ENCODE measurements at regions not wholly inside any gene's neighbourhood (a gene's known extent, or its start where the extent isn't known, plus 50 kb on each side); places are given as distances from the start of the nearest gene placed in this dataset.

DNA sequence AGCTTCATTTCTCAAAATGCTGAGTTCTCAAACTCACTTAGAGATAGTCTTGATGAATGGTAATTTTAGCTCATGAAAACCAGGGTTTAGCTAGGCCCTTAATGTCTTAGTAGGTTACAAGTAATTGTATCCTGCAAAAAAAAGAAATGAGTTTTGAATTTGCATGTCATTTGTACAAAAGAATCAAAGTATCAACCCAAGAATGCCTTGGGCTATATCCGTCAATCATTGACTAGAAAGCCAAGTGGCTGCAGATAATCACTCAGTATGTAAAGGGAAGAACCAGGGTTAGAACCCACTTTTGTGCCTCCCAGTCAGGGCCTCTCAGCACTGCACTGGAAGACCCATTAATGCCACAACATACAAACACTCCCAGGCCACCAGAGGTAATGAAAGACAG lies 427.6 kb upstream of the MDFIC2 start:
- in situ Hi-C loops (cut with HindIII; ENCODE audit: low pct_unique_long_range_greater_than_20kb, low sequenced_read_pairs): no loop called here

DNA sequence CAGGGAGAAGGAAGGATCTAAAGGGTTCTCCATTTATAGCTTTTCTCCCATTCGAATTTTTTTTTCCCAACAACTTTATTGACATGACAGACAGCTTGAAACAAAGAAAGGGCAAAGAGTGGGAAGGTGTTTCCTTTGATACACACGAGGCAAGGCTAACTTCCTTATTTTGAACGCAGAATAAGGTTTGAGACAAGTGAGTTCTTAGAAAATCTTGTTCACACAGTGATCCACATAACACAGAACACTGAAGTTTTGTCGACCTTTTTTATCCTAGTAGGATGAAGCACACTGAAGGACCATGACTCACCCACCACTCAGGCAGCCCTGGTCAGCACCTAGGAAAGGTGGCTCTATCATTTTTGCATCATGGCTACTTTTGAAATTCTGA lies 425.8 kb upstream of the MDFIC2 start:
- TF ChIP-seq JUND (IDR thresholded peaks at IDR 0.05; ENCODE audit: low read depth): no peak
- in situ Hi-C loops (cut with HindIII; ENCODE audit: low pct_unique_long_range_greater_than_20kb, low sequenced_read_pairs): no loop called here
- no peak for DNase-seq (ENCODE audit: low read depth in 1 of 2, low spot score in 1 of 2)

More for the DNA sequence above, 427.6 kb upstream of the MDFIC2 start:
- TF ChIP-seq JUND (IDR thresholded peaks at IDR 0.05; ENCODE audit: low read depth): no peak
- no peak for DNase-seq (ENCODE audit: low read depth in 1 of 2, low spot score in 1 of 2)

DNA sequence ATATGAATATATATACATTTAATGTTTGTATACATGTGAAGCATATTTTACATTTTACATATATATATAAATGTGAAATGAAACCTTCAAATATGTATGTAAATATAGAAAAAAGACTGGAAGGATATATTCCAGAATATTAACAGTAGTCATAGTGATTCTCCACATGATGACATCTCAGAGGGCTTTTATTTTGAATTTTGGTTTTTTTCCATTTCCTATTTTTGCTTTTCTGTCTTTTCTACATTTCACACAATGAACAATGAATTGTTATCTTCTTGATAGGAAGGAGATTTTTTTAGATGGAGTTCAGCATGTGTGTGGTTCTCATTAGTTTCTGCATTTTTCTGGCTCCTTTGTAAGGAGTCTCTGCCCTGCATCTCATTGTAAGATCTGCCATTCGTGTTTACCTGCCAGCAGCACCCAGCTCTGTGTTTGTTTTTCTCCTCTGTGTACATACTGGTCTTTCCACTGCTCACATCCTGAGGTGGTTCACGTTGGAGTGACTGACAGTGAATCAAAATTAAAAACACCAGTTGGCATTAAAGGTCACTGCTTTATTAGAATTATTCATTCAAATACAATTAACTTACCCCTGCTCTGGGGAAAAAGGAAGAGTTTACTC lies 425.3 kb upstream of the MDFIC2 start:
- TF ChIP-seq JUND (IDR thresholded peaks at IDR 0.05; ENCODE audit: low read depth): peak; percentile 32; the same call in 1 of the 2 replicates
- DNase-seq (ENCODE audit: low read depth in 1 of 2, low spot score in 1 of 2): peak; percentile 5 to 92
- in situ Hi-C loops (cut with HindIII; ENCODE audit: low pct_unique_long_range_greater_than_20kb, low sequenced_read_pairs): no loop called here

DNA sequence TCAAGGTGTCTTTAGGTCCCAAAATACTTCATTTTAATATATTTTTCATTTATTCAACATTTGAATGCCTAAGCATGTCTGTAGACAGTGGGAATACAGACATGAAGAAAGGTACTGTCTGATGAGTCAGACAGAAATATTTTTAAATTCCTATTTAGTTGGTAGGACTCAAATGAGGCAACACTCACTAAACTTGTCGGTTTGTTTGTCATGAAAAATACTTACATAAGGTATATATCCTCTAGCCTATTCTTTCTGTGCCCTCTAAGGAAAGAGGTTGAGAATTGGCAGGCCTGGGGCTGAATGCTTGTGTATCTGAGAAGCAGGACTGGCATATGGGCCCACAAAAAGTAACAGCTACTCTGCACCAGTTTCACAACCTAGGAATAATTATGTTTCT lies 423.6 kb upstream of the MDFIC2 start:
- in situ Hi-C loops (cut with HindIII; ENCODE audit: low pct_unique_long_range_greater_than_20kb, low sequenced_read_pairs): no loop called here
- no peak for TF ChIP-seq JUND (IDR thresholded peaks at IDR 0.05; ENCODE audit: low read depth)
- peak in 1 of 2 experiments; percentile 52 for DNase-seq (ENCODE audit: low read depth in 1 of 2, low spot score in 1 of 2)

DNA sequence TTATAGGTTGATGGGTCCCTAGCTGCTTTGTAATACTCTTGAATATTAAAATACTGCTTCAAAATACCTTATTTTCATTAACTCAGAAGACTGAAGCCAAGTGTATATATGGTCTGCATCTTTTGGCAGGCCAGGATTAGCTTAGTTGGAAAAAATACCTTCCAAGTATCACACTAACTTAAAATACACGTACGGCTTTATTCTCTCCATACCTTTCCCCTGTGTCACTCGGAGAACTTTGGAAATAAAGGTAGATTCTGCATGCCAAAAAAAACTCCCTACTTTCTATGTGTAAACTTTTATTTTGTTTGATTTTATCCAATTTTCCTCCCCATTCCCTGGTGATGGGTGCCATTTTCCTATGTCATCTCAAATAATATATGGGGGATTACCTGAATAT lies 422.3 kb upstream of the MDFIC2 start:
- in situ Hi-C loops (cut with HindIII; ENCODE audit: low pct_unique_long_range_greater_than_20kb, low sequenced_read_pairs): no loop called here
- DNase-seq (ENCODE audit: low read depth in 1 of 2, low spot score in 1 of 2): no peak
- no peak for TF ChIP-seq JUND (IDR thresholded peaks at IDR 0.05; ENCODE audit: low read depth)

DNA sequence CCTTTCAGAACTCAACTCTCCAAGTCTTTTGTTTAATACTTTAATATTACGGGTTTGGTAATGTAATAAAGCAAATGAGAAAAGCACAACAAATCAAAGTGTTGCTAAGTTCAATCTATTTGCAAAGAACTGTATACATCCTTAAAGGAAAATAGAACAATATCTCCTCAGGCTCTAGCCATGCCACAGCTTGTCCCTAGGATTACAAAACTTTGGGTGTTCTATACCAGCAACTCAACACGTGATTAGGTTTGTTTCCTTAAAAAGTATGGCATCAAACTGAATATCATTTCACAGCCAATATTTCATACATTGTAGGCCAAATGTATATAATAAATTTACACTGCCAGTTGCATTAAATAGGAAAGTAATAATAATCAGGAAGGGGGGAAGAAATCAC lies 418.6 kb upstream of the MDFIC2 start:
- no peak for TF ChIP-seq JUND (IDR thresholded peaks at IDR 0.05; ENCODE audit: low read depth)
- in situ Hi-C loops (cut with HindIII; ENCODE audit: low pct_unique_long_range_greater_than_20kb, low sequenced_read_pairs): no loop called here
- no peak for DNase-seq (ENCODE audit: low read depth in 1 of 2, low spot score in 1 of 2)

DNA sequence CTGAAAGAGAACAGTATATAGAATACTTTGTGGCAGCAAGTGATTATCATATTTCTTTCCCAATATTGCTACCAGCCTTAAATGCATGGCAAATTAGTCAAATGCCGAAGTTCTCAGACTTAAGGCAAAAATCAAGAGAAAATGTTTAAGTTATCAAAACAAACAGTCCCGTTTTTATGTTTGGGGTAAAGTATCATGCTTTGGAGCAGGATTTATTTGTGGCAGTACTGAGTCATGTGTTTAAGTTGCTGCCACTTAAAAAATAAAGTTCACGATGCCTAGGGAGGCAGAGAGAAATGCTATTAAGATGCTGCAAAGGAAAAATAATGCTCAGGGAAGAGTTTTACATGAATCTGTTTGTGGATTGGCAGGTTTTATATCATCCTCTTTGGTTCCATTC lies 417.4 kb upstream of the MDFIC2 start:
- TF ChIP-seq JUND (IDR thresholded peaks at IDR 0.05; ENCODE audit: low read depth): no peak
- in situ Hi-C loops (cut with HindIII; ENCODE audit: low pct_unique_long_range_greater_than_20kb, low sequenced_read_pairs): no loop called here
- no peak for DNase-seq (ENCODE audit: low read depth in 1 of 2, low spot score in 1 of 2)

DNA sequence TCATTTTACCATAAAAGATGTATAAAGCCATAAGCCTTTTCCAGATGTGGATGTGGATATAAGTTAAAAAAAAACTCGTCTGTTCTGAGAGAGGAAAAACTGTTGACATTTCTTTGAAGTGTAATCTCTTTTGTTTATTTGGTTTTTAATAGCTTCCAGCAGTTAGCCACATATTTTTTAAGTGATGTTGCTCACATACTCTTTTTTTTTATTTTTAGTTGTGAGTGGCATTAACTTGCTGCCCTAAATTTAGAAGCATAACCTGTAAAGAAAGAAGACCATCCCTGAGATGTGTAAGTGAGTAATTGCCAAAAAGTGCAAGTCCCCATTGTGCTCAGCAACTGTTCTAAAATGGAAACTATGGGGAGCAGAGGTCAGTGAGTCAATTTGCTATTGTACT lies 415.9 kb upstream of the MDFIC2 start:
- no peak for TF ChIP-seq JUND (IDR thresholded peaks at IDR 0.05; ENCODE audit: low read depth)
- in situ Hi-C loops (cut with HindIII; ENCODE audit: low pct_unique_long_range_greater_than_20kb, low sequenced_read_pairs): no loop called here
- no peak for DNase-seq (ENCODE audit: low read depth in 1 of 2, low spot score in 1 of 2)

DNA sequence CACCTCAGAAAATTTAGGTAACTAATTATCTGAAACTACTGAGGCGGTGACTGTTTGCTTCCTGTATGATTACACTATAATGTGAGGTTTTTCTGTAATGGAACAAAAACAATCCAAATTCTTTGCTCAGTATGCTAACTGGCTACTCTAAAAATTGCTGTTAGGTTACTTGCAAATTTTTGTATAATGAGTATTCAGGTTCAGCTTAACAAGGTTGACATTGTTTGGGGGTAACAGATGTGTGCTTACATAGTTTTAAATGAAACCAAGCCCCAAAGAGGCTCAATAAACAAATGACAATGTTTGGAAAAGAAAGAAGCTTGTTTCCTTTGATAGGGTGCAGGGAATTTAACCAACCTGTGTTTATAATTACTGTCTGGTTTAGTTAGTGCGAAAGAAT lies 414.5 kb upstream of the MDFIC2 start:
- no peak for TF ChIP-seq JUND (IDR thresholded peaks at IDR 0.05; ENCODE audit: low read depth)
- DNase-seq (ENCODE audit: low read depth in 1 of 2, low spot score in 1 of 2): no peak
- in situ Hi-C loops (cut with HindIII; ENCODE audit: low pct_unique_long_range_greater_than_20kb, low sequenced_read_pairs): no loop called here

DNA sequence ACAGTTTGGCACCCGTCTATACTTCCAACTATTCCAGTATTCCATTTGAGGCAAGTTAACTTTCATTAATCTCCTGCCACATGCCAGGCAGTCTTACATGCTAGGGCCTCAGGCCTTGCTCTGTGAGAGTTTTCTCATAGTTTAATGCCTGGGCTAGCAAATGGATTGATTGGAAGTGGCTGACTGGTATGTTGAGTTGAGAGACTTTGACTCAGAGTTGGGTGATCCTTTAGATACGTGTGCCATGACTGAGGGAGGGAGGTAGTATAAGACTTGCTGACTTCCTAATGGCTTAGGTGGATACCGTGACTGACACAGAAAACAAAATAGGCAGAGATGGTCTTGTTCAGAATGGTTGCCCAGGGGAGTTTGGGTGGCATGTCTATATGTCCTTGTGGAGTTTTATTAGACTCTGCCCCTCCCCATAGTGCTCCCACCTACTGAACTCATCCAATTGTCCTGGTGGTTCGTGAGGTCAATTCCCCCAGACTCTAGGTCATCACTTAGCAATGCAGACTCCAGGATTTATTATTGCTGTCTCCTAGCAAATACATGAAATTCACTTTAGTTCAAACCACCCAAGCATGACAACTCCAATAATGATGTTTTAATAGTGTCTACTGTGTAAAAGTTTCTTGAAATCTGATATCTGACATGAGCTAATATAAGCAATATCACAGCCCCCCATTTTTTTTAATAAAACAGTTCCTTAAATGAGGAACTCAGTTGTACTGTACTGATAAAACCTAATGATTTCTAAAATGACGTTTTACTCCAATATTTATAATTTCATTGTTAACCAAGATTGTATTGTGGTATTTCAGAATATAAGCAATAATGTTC lies 413.9 kb upstream of the MDFIC2 start:
- in situ Hi-C loops (cut with HindIII; ENCODE audit: low pct_unique_long_range_greater_than_20kb, low sequenced_read_pairs): no loop called here
- no peak for DNase-seq (ENCODE audit: low read depth in 1 of 2, low spot score in 1 of 2)
- TF ChIP-seq JUND (IDR thresholded peaks at IDR 0.05; ENCODE audit: low read depth): no peak

DNA sequence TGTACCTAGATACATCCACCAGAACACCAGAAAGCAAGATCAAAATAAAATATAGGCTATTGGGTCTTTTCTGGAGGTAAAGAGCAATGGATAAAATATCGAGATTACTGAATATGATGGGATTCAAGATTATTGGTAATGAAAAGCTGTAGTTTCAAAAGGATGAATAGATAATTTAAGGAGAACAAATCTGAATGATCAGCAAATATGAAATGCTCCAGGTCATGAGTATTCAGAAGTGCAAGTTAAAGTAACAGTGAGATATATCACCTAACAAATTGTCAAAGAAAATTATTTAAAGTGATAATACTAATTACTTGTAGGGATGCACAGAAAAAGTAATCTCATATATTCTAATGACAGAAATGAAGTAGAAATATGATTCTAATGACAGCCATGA lies 409.6 kb upstream of the MDFIC2 start:
- no peak for DNase-seq (ENCODE audit: low read depth in 1 of 2, low spot score in 1 of 2)
- no peak for TF ChIP-seq JUND (IDR thresholded peaks at IDR 0.05; ENCODE audit: low read depth)
- in situ Hi-C loops (cut with HindIII; ENCODE audit: low pct_unique_long_range_greater_than_20kb, low sequenced_read_pairs): no loop called here

DNA sequence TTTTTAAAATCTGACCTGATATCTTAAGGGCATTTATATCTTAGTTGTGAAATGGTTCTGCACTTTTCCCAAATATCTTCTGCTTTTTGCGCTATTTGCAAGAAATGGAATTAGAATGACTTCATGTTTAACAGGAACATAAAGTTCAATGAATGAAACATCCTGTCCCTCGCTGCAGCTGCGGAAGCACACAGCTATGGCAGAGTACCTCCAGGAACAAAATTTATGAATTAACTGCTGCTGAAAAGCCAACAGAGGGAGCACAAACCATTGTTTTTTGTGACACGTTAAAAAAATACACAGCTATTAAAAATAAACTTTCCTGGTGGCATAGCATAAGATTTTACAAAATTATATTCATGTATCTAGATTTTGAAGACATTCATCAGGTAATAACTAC lies 404.4 kb upstream of the MDFIC2 start:
- no peak for TF ChIP-seq JUND (IDR thresholded peaks at IDR 0.05; ENCODE audit: low read depth)
- peak in 1 of 2 experiments; percentile 42 for DNase-seq (ENCODE audit: low read depth in 1 of 2, low spot score in 1 of 2)
- in situ Hi-C loops (cut with HindIII; ENCODE audit: low pct_unique_long_range_greater_than_20kb, low sequenced_read_pairs): no loop called here

DNA sequence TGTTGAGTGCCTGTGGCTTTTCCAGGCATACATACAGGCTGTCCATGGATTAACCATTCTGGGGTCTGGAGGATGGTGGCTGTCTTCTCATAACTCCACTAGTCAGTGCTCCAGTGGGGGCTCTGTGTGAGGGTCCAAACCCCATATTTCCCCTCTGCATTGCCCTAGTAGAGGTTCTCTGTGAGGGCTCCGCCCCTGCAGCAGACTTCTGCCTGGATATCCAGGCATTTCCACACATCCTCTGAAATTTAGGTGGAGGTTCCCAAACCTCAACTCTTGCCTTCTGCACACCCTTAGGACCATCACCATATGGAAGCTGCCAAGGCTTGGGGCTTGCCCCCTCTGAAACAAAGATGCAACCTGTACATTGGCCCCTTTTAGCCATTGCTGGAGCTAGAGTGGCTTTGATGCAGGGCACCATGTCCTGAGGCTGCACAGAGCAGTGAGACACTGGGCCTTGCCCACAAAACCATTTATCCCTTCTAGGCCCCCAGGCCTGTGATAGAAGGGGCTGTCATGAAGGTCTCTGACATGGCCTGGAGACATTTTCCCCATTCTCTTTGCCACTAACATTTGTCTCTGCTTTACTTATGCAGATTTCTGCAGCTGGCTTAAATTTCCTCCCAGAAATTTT lies 400.1 kb upstream of the MDFIC2 start:
- no peak for TF ChIP-seq JUND (IDR thresholded peaks at IDR 0.05; ENCODE audit: low read depth)
- no peak for DNase-seq (ENCODE audit: low read depth in 1 of 2, low spot score in 1 of 2)
- in situ Hi-C loops (cut with HindIII; ENCODE audit: low pct_unique_long_range_greater_than_20kb, low sequenced_read_pairs): no loop called here
